HG03571 (cell line): ENCODE measurements at regions not wholly inside any gene's neighbourhood (a gene's known extent, or its start where the extent isn't known, plus 50 kb on each side); places are given as distances from the start of the nearest gene placed in this dataset.

Experiments used
- ATAC-seq: cut with Tn5 transposase; IDR thresholded peaks from one replicate; pipeline ENCODE4 v1.9.1; 2021; ENCODE audit not compliant: unreplicated experiment

GRCh38 chr9:16092142-16093091 is 539.6 kb downstream of the CCDC171 start:
- no peak for ATAC-seq

- ATAC-seq = no peak
Measured at GRCh38 chr9:16098306-16098705, 545.5 kb downstream of the CCDC171 start.

- no peak for ATAC-seq
Measured at GRCh38 chr9:16099732-16100536, 547.1 kb downstream of the CCDC171 start.

- no peak for ATAC-seq
Measured at GRCh38 chr9:16100537-16101091, 547.8 kb downstream of the CCDC171 start.

- ATAC-seq = no peak
Measured at GRCh38 chr9:16102154-16102553, 549.3 kb downstream of the CCDC171 start.

- no peak for ATAC-seq
Measured at GRCh38 chr9:16103620-16104397, 551.0 kb downstream of the CCDC171 start.

- ATAC-seq = no peak
Measured at GRCh38 chr9:16105168-16106020, 552.6 kb downstream of the CCDC171 start.

- ATAC-seq = no peak
Measured at GRCh38 chr9:16106021-16106571, 553.3 kb downstream of the CCDC171 start.

- ATAC-seq = no peak
Measured at GRCh38 chr9:16112116-16112515, 559.3 kb downstream of the CCDC171 start.

GRCh38 chr9:16115994-16116393 is 563.2 kb downstream of the CCDC171 start:
- ATAC-seq = no peak

- no peak for ATAC-seq
Measured at GRCh38 chr9:16118043-16118442, 565.2 kb downstream of the CCDC171 start.

- ATAC-seq = no peak
Measured at GRCh38 chr9:16119261-16120230, 566.7 kb downstream of the CCDC171 start.

- no peak for ATAC-seq
Measured at GRCh38 chr9:16120231-16120641, 567.4 kb downstream of the CCDC171 start.

- no peak for ATAC-seq
Measured at GRCh38 chr9:16120727-16121126, 567.9 kb downstream of the CCDC171 start.

- no peak for ATAC-seq
Measured at GRCh38 chr9:16121168-16121567, 568.3 kb downstream of the CCDC171 start.

- no peak for ATAC-seq
Measured at GRCh38 chr9:16121601-16122286, 568.9 kb downstream of the CCDC171 start.

- no peak for ATAC-seq
Measured at GRCh38 chr9:16125629-16126028, 572.8 kb downstream of the CCDC171 start.

GRCh38 chr9:16126042-16126441 is 573.2 kb downstream of the CCDC171 start:
- ATAC-seq = no peak
